Hindlimb muscle (tissue), 1 donor: ENCODE measurements at regions not wholly inside any gene's neighbourhood (a gene's known extent, or its start where the extent isn't known, plus 50 kb on each side); places are given as distances from the start of the nearest gene placed in this dataset.

Experiments
- DNase-seq: peaks from one replicate; pipeline ENCODE4 v3.0.0-alpha.2; 2013

- DNase-seq = no peak
Observed at GRCh38 chr3:180287703-180288102, 251.0 kb upstream of the PEX5L start.

GRCh38 chr3:180288816-180289215 is 252.1 kb upstream of the PEX5L start:
- no peak for DNase-seq

DNA sequence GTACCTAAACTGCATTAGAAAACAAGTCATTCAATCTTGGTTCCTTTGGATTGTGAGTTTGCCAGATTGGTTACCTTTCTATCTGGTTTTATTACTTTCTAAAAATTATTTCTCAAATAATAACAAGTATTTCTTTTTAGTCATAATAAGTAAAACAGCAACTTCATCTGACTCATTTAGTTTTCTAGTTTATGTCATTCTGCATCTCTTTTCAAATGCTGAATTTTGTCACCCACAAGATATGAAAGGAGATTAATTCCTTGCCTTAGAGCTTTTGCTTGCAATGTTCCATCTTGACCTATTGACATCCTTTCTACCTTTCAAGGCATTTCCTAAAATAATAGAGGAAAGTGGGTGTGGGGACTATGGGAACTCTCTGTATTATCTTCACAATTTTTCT is 253.6 kb upstream of the PEX5L start:
- DNase-seq = no peak

- no peak for DNase-seq
Observed at GRCh38 chr3:180294282-180295027, 257.7 kb upstream of the PEX5L start.

GRCh38 chr3:180295811-180296210 is 259.1 kb upstream of the PEX5L start:
- no peak for DNase-seq

DNA sequence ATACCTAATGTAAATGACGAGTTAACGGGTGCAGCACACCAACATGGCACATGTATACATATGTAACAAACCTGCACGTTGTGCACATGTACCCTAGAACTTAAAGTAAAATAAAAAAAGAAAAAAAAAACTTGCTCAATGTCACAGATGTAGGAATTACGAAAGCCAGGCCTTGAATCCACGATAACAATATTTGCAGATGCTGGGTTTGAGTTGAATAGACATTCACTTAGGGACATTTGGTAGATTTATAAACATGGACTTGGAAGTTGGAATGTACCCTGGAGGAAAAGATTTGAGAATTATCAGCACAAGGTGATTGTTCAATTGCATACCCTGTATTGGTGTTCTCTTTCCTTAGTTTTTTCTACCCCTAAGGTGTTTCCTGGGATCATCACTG is 260.2 kb upstream of the PEX5L start:
- no peak for DNase-seq

GRCh38 chr3:180306155-180306554 is 269.4 kb upstream of the PEX5L start:
- no peak for DNase-seq

DNA sequence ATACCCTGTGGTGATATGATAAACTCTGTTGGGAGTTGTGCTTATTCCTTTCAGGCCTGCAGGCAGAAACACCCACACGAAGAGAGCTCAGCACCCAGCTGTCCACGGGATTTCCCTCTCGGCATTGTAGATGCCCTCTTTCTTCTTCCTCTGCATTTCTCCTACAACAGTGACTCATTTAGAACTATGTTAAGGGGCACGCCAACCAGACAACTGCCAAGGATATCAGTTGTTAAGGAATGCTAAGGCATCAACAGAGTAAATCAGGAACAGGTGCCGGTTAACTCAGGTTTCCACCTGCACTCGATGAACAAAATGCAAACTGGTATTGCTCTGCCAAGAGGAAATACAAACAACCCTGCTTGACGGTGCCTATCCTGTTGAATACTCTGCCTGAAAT is 270.0 kb upstream of the PEX5L start:
- no peak for DNase-seq

DNA sequence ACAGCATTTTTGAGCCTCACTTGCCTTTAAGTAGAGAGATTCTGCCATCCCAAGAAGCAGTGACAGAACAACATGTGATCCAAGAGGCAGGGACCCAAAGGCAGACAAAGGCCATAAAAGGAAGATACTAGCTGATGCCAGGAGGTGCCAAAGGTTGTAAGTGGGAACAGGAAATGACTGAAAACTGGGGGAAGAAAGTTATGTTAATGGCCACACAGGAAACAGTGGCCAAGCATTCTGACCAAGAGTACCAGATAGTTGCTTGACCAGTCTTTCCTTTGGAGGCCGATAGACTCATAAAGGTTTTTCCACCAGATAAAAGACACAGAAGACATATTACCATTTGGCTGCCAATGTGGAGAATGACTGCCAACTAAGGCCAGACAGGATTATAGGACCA is 274.5 kb upstream of the PEX5L start:
- no peak for DNase-seq

- no peak for DNase-seq
Observed at GRCh38 chr3:180316321-180316720, 279.6 kb upstream of the PEX5L start.

DNA sequence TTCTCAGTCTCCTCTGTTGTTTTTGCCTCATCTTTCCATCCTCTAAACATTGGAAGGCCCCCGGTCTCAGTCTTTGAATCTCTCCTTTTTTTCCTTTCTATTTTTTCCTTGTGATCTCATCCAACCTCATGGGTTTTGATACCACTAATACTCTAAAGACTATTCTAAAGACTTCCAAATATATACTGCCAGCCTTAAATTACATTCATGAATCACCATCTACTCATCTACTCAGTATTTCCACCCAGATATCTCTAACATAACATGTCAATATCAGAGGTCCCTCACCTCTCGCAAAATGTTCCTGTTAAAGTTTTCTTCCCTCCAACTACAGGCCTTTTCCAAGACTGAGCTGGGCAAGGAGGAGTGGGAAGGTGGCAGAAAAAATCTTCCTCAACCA is 282.5 kb upstream of the TTC14 start:
- no peak for DNase-seq

GRCh38 chr3:180320631-180321030 is 281.3 kb upstream of the TTC14 start:
- DNase-seq = no peak

GRCh38 chr3:180321534-180321933 is 280.4 kb upstream of the TTC14 start:
- DNase-seq = no peak

DNA sequence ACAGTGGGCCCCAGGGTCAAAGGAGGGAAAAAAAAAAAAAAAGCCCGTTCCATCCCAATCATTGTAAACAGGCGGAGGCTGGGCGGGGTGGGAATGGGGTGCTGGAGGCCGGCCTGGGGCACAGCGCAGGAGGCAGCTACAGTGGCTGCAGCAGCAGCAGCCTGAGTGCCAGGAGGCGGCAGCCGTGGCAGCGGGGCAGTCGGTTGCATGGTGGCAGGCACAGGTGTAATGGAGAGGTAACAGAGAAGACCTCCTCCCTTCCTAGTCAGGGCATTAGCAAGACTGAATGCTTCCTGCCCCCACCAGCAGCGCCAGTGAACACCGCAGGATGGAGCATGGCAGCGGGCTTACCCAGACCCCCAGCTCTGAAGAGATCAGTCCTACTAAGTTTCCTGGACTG is 279.1 kb upstream of the TTC14 start:
- no peak for DNase-seq

- no peak for DNase-seq
Observed at GRCh38 chr3:180324791-180325190, 277.2 kb upstream of the TTC14 start.

GRCh38 chr3:180325533-180325932 is 276.4 kb upstream of the TTC14 start:
- DNase-seq = no peak

- DNase-seq = no peak
Observed at GRCh38 chr3:180325958-180326357, 276.0 kb upstream of the TTC14 start.

DNA sequence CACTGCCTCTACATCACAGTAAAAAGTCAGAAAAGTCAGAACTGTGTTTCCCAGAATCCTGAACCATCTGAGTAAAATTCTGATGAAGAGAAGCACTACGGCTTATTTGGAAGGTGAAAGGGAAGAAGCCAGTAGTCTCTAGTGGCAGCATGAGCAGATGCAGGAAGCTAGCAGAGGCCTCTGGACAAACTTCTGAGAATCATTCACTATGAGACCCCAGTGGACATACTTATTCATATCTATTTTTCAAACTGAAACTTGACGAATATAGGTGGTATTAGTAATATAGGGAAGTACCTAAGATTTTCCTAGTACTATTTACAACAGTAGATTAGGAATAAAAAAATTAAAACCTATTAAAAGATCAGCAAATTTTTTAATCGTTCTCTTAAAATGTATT is 272.8 kb upstream of the TTC14 start:
- DNase-seq = no peak

GRCh38 chr3:180329847-180330246 is 272.1 kb upstream of the TTC14 start:
- DNase-seq = no peak

DNA sequence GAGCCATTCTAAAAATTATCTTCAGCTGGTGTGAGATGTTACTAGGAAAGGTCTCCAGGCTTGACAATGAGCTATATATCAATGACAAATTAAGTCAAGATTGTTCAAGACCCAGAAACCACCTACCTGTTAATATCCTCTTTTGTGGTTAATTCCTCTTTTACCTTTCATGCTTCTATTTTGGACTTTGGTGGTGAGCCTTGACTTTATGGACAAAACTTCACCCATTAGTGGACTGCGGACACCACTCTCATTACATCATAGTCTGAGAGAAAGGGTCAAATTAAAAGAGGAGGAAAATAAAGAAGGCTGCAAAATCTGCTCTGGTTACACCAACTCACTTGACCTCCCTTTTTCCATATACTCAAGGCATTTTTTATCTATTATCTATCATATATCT is 271.5 kb upstream of the TTC14 start:
- no peak for DNase-seq

- DNase-seq = no peak
Observed at GRCh38 chr3:180332608-180333007, 269.4 kb upstream of the TTC14 start.

DNA sequence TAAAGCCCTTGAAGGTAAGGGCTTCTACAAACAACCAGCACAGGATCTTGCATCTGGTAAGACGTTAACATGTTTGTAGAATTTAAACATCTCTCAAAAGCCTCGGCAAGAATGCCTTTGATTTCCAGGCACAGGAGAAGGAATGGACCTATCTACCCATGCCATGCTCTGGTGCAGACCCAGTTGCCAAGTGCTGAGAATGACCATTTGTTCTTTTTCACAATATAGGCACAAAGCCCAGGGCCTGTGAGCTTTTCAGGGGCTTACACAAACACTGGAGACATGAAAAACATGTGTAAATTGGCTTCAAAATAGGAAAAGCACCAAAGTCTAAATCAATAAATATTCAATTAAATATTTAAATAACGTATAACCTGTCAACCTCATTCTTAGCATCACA is 266.9 kb upstream of the TTC14 start:
- no peak for DNase-seq

GRCh38 chr3:180340395-180340794 is 261.6 kb upstream of the TTC14 start:
- DNase-seq = no peak

- no peak for DNase-seq
Observed at GRCh38 chr3:180341516-180341915, 260.4 kb upstream of the TTC14 start.

GRCh38 chr3:180351601-180352000 is 250.4 kb upstream of the TTC14 start:
- DNase-seq = no peak
